ENCODE measurements at regions not wholly inside any gene's neighbourhood (a gene's known extent, or its start where the extent isn't known, plus 50 kb on each side); places are given as distances from the start of the nearest gene placed in this dataset.

- DNase-seq, result no peak
Measured at GRCh38 chr3:107247116-107247515, 130.1 kb upstream of the CCDC54 start.

DNA sequence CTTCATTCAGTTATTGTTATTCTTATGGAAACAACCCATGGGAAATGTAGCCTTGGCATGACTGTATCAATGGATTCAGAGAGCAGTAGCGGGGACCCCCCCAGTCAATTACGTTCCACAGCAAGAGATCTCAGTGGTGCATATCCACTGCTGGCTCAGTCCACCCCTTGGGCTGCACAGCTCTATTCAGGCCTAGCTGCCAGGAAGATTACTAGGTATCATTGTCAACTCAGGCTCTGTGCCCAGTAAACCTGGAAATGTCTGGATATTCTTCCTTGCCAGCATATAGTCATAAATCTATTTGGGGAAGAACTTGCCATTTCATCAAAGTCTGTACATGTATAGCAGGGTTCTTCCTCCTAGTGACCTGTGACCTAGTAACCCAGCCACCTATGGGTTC is 128.1 kb upstream of the CCDC54 start:
- no peak for DNase-seq

GRCh38 chr3:107250221-107250620 is 127.0 kb upstream of the CCDC54 start:
- DNase-seq, result no peak

GRCh38 chr3:107251819-107252218 is 125.4 kb upstream of the CCDC54 start:
- no peak for DNase-seq

- no peak for DNase-seq
Measured at GRCh38 chr3:107256963-107257362, 120.3 kb upstream of the CCDC54 start.

GRCh38 chr3:107258300-107258699 is 118.9 kb upstream of the CCDC54 start:
- no peak for DNase-seq

DNA sequence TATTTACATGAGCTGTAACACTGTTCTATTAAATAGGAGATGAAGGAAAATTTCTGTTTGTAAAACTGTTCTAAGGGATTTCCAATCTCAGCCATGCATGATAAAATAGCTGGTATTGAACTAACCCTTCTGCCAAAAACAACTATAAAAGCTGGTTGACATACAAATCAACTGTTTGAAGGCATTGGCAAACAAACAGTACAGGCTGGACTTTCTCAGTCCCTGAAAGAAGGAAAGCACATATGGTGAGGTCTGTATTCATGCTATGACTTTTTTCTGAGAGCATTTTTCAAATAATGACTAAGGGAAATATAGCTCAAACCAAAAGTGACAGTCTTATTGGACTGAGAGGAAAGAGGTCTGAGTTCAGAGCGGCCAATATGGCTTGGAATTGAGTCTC is 117.0 kb upstream of the CCDC54 start:
- no peak for DNase-seq

GRCh38 chr3:107263269-107264021 is 113.8 kb upstream of the CCDC54 start:
- no peak for DNase-seq

DNA sequence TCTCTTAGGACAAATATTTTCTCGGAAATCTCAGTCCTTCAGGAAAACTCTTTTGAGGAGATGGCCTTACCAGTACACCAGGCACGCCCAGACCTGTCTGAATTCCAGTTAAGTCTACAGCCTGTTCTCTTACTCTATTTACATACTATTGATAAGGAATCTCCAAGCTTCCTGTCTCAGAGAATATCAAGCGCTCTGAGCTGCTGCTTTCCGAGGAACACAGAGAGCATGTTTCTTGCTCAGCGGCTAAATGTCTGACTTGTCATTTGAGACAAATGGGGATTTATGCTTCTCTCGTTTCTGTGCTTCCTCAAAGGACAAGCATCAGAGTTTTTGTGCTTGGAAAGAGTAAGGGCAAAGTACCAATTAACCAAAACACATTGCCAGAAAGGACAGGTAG is 112.4 kb upstream of the CCDC54 start:
- no peak for DNase-seq

GRCh38 chr3:107265526-107265925 is 111.7 kb upstream of the CCDC54 start:
- no peak for DNase-seq

DNA sequence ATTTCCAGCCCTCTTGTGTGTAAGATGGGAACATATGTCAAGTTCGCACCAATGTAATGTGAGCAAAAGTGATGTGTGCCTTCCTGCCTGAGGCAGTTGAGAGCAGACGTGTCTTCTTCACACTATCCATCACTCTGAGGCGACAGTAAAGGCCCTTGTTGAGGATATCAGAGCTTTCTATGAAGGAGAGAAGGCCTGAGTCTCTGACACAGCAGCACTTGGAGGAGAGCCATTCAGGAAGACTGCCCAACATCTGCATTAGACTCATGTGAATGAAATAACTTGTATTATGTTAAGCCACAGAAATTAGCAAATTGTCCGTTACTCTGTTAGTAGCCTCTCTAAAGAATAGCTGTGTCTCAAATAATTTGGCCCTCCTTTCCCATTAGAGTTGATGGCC is 108.8 kb upstream of the CCDC54 start:
- DNase-seq, result no peak

DNA sequence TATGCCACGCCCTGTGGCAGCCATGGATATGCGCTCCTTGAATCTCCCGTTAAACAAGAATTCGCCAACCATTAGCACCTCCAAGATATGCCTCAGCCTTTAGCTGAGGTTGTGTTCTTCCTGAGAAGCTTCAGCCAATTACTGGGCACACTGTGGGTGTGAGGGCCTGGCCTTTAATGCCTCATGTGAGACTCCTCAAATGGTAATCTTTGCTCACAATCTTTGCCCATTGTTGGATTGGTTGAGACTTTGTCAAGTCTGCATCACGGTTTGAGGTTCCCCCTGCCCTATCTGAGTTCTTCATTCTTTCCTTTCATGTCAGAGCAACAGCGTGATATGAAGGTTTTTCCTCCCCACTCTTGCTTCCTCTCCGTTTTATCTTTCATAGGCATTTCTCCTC is 108.1 kb upstream of the CCDC54 start:
- DNase-seq, result no peak

DNA sequence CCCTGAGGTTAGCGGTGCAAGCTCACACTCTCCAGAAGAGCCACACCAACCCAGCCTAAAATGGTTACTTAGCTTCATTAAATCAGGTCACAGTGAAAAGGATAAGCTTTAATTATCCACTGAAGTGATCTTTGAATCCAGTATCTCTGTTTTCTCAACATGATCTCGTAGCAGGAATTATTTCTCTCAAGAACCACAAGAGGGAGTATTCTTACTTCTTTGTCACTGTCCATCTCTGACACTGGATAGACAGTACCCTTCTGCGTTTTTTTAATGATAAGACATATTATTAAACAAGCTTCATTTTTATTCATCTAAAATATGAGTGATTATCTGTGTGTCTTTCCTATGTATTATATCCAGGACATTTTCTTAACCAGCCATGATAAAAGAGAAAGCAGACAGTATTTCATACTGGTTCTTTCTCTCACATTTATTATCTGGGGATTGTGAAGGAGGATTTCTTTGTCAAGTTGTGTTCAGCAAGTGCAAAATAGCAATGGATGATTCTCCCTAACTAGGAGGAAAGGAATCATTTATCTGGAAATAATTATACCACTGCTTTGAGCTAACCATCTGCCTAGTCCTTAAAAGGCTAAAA is 105.4 kb upstream of the CCDC54 start:
- peak; percentile 56 for DNase-seq

DNA sequence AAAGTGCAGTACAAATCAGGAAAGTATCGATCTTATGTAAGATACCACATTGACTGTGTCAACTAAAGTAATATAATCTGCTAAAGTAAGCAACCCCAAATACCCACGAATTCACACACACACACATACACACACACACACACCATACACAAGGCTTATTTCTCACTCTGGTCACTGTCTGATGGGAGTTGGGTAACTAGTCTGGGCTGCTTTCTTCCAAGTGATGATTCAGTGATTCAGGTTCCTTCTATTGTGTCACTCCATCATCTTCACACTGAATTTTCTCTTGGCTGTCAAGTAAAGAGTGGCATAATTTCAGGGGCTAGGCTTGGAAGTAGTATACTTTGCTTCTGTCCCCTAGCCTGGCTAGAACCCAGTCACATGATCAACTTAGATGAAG is 104.8 kb upstream of the CCDC54 start:
- DNase-seq, result no peak

GRCh38 chr3:107272885-107273284 is 104.4 kb upstream of the CCDC54 start:
- no peak for DNase-seq

- DNase-seq, result no peak
Measured at GRCh38 chr3:107273771-107274170, 103.5 kb upstream of the CCDC54 start.

DNA sequence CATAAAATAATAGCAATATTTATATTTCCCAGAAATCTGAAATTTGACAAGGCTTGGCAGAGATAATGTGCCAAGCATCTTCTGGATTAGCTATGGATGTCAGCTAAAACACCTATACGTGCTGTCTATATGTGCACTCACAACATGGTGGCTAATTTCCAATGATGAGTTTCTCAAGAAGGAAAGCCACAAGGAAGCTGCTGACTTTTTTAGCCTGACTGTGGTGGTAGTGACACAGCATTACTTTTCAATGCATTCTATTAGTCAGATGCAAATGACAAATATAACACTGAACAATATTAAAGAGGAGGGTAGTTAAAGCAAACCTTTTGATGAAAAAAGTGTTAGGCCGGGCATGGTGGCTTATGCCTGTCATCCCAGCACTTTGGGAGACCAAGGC is 101.7 kb upstream of the CCDC54 start:
- DNase-seq, result no peak

DNA sequence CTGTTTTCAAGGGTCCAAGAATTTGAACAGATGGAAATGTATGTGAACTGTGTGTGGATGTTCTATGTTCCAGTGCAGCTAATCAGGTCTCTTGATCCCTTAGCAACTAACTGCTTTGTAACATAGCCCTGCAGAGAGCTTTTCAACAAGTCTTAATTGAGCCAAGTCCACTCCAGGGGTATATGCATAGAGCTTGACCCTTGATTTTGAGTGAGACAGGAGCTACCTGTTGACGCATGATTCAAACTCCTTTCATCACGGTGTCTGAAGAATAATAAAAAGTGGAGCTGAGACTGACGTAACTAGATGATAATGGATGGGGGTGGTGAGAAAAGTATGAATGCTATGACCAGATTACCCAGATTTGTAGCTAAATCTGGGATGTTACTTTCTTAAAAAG is 93.3 kb upstream of the CCDC54 start:
- DNase-seq, result no peak

GRCh38 chr3:107284612-107285011 is 92.6 kb upstream of the CCDC54 start:
- DNase-seq, result no peak

- DNase-seq, result no peak
Measured at GRCh38 chr3:107285197-107285596, 92.0 kb upstream of the CCDC54 start.

GRCh38 chr3:107289354-107289753 is 87.9 kb upstream of the CCDC54 start:
- DNase-seq, result no peak

DNA sequence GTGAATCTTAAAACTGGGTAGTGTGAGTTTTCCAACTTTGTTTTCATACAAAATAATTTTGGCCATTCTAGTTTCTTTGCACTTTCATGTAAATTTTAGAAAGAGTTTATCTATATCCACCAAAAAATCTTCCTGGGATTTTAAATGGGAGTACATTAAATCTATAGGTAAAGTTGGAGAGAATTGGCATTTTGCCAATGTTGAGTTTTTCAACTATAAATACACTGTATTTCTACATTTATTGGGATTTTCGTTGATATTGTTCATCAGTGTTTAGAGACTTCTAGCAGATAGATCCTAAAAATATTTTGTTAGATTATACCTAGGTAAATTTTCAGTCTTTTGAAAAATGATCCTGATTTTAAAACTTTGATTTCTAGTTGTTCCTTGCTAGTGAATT is 83.1 kb upstream of the CCDC54 start:
- DNase-seq, result no peak

DNA sequence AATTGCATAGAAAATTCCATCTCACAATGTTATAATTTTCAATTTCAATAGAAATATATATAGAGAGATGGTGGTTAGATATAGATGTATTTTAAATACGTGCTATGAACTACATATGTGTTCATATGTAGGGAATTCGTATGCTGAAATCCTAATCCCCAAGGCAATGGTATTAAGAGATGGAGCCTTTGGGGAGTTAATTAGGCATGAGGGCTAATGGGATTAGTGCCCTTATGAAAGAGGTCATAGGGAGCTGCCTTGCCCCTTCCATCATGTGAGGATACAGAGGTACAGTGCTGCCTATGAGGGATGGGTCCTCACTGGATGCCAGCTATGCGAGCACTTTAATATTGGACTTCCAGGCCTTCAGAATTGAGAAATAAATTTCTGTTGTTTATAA is 79.6 kb upstream of the CCDC54 start:
- no peak for DNase-seq

DNA sequence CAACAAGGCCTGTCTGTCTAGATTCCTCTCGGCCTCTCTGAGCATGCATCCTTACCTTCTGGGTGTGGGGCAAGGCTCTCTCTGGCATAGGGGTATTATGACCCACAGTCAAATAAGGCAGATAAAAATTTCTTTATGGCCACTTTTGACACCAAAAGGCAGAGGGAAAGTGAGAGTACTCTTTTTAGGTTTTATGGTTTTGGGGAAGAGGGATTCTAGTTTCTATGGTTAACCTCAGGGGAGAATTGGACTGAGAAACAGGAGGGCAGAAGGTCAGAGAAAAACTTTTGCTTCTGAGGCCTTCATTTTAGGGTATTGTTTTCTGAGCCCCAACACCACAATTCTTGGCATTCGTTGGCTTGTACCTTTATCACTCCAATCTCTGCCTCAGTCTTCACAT is 70.0 kb upstream of the CCDC54 start:
- DNase-seq, result no peak

DNA sequence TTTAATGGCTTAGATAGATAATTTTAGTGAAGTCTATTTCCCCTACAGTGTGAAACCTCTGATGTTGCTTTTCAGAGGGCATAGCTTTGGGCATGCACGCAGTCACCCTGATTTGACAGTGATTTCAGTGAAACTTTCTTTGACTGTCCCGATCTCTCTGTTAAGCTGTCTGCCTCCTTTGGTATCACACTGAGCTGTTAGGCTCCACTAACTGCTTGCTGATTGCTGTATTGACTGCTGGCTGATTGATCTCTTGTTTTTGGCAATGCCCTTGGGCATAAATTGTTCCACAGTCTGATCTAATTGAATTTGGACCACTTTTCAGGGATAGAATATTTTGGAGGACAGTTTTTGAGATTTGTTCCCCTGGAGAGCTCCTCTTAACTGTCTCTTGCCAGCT is 68.5 kb upstream of the CCDC54 start:
- peak; percentile 7 for DNase-seq
